ENCODE measurements at regions not wholly inside any gene's neighbourhood (a gene's known extent, or its start where the extent isn't known, plus 50 kb on each side); places are given as distances from the start of the nearest gene placed in this dataset.

DNA sequence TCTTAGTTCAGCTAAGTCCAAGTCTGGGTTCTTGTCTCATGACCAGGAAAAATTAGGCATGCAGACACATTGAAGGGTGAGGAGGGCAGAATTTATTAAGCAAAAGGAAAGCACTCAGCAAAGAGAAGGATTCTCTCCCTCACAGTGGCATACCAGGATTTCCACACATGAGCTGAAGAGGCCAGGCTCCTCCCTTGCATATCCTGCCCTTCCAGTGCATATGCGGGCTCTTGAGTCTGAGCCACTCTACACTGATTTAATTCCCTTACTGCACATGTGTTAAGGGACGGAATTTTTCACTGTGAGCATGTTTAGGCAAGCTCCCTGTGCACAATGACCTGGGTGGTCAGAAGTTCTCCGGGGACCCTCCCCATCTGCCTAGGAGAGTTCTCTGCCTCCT lies 652.7 kb upstream of the POM121L12 start:
- no peak overlapping the region for H3K27ac ChIP-seq (ENCODE audit: low read depth in 1 of 3, low read length in 2 of 3)
- DNase-seq (no peak), FAIRE-seq (no peak)
- peaks cover 0 to 7% of the 10 kb centered on the region in 2 donors for H3K9me3 ChIP-seq (ENCODE audit: control insufficient read depth in 2 of 2, insufficient read depth in 1 of 2, low read depth in 1 of 2, low read length in 1 of 2)
- WGBS, 3 donors, result 82 to 97% (median 89%) methylated on average over 3 of the region's 3 CpGs
- H3K4me3 ChIP-seq (ENCODE audit: low read depth in 1 of 3, low read length in 3 of 3), result no peak overlapping the region
- no peaks in the 10 kb centered on the region for H3K4me1 ChIP-seq (ENCODE audit: control insufficient read depth in 3 of 3, insufficient read depth in 2 of 3, low read depth in 1 of 3, low read length in 2 of 3)
- H3K27me3 ChIP-seq (ENCODE audit: control insufficient read depth in 3 of 3, insufficient read depth in 3 of 3, low read length in 3 of 3), result no peaks in the 10 kb centered on the region
- H3K36me3 ChIP-seq (ENCODE audit: control insufficient read depth in 3 of 3, insufficient read depth in 2 of 3, low read depth in 1 of 3, low read length in 3 of 3), result no peaks in the 10 kb centered on the region

- Histone ChIP-seq H3K27ac (ENCODE audit: low read depth in 1 of 3, low read length in 2 of 3) (no peak overlapping the region), H3K9me3 (ENCODE audit: control insufficient read depth in 2 of 2, insufficient read depth in 1 of 2, low read depth in 1 of 2, low read length in 1 of 2) (no peaks in the 10 kb centered on the region), H3K4me1 (ENCODE audit: control insufficient read depth in 3 of 3, insufficient read depth in 2 of 3, low read depth in 1 of 3, low read length in 2 of 3) (no peaks in the 10 kb centered on the region), H3K4me3 (ENCODE audit: low read depth in 1 of 3, low read length in 3 of 3) (no peak overlapping the region), H3K27me3 (ENCODE audit: control insufficient read depth in 3 of 3, insufficient read depth in 3 of 3, low read length in 3 of 3) (no peaks in the 10 kb centered on the region), H3K36me3 (ENCODE audit: control insufficient read depth in 3 of 3, insufficient read depth in 2 of 3, low read depth in 1 of 3, low read length in 3 of 3) (no peaks in the 10 kb centered on the region)
- FAIRE-seq (no peak), DNase-seq (no peak)
- WGBS, 3 donors, result 80 to 86% (median 84%) methylated on average over 4 of the region's 4 CpGs
These were observed 665.5 kb upstream of the POM121L12 start for GRCh38 chr7:52369922-52370321.

DNA sequence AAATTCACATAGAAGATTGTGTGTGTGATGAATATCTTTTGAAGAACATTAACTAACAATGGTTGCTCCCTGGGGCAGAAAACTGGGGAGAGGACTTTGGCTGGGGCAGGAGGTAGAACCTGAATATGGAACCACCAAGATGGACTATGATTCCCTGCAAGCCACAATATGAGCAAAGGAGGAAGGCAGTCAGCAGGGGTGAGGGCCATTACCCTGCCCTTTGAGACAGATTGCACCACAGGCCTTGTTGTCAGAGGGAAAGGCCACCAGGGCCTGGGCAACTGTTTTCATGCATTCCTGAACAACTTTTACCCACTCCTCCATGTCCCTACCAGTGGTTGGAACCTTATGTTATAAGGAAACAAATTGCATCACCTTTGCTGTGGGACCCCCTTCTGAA lies 670.1 kb upstream of the POM121L12 start:
- peak; percentile 4 to 9 for DNase-seq
- Histone ChIP-seq H3K4me1 (ENCODE audit: control insufficient read depth in 3 of 3, insufficient read depth in 2 of 3, low read depth in 1 of 3, low read length in 2 of 3) (no peaks in the 10 kb centered on the region), H3K36me3 (ENCODE audit: control insufficient read depth in 3 of 3, insufficient read depth in 2 of 3, low read depth in 1 of 3, low read length in 3 of 3) (no peaks in the 10 kb centered on the region), H3K27me3 (ENCODE audit: control insufficient read depth in 3 of 3, insufficient read depth in 3 of 3, low read length in 3 of 3) (no peaks in the 10 kb centered on the region), H3K9me3 (ENCODE audit: control insufficient read depth in 2 of 2, insufficient read depth in 1 of 2, low read depth in 1 of 2, low read length in 1 of 2) (no peaks in the 10 kb centered on the region), H3K27ac (ENCODE audit: low read depth in 1 of 3, low read length in 2 of 3) (no peak overlapping the region), H3K4me3 (ENCODE audit: low read depth in 1 of 3, low read length in 3 of 3) (no peak overlapping the region)
- FAIRE-seq, result no peak

- H3K9me3 ChIP-seq (ENCODE audit: control insufficient read depth in 2 of 2, insufficient read depth in 1 of 2, low read depth in 1 of 2, low read length in 1 of 2), result no peaks in the 10 kb centered on the region
- DNase-seq (no peak), FAIRE-seq (no peak)
- no peak overlapping the region for H3K27ac ChIP-seq (ENCODE audit: low read depth in 1 of 3, low read length in 2 of 3)
- H3K4me3 ChIP-seq (ENCODE audit: low read depth in 1 of 3, low read length in 3 of 3), result no peak overlapping the region
- no peaks in the 10 kb centered on the region for H3K36me3 ChIP-seq (ENCODE audit: control insufficient read depth in 3 of 3, insufficient read depth in 2 of 3, low read depth in 1 of 3, low read length in 3 of 3)
- no peaks in the 10 kb centered on the region for H3K27me3 ChIP-seq (ENCODE audit: control insufficient read depth in 3 of 3, insufficient read depth in 3 of 3, low read length in 3 of 3)
- WGBS, 3 donors, result 91 to 94% (median 92%) methylated on average over 15 to 19 of the region's 19 CpGs
- no peaks in the 10 kb centered on the region for H3K4me1 ChIP-seq (ENCODE audit: control insufficient read depth in 3 of 3, insufficient read depth in 2 of 3, low read depth in 1 of 3, low read length in 2 of 3)
These were observed 672.9 kb upstream of the POM121L12 start for GRCh38 chr7:52362521-52362920.

- WGBS, 3 donors, result 53 to 57% (median 55%) methylated on average over 3 of the region's 3 CpGs
These were observed 674.9 kb upstream of the POM121L12 start for GRCh38 chr7:52360541-52360940.

GRCh38 chr7:52355053-52355452 lies 680.4 kb upstream of the POM121L12 start:
- 67 to 82% (median 70%) methylated on average over 3 of the region's 3 CpGs for WGBS, 3 donors
- H3K27me3 ChIP-seq (ENCODE audit: control insufficient read depth in 3 of 3, insufficient read depth in 3 of 3, low read length in 3 of 3), result no peaks in the 10 kb centered on the region
- peak in 1 of 2 donors; percentile 7 for DNase-seq
- no peak for FAIRE-seq
- H3K4me1 ChIP-seq (ENCODE audit: control insufficient read depth in 3 of 3, insufficient read depth in 2 of 3, low read depth in 1 of 3, low read length in 2 of 3), result no peaks in the 10 kb centered on the region
- no peaks in the 10 kb centered on the region for H3K9me3 ChIP-seq (ENCODE audit: control insufficient read depth in 2 of 2, insufficient read depth in 1 of 2, low read depth in 1 of 2, low read length in 1 of 2)
- H3K27ac ChIP-seq (ENCODE audit: low read depth in 1 of 3, low read length in 2 of 3), result no peak overlapping the region
- no peaks in the 10 kb centered on the region for H3K36me3 ChIP-seq (ENCODE audit: control insufficient read depth in 3 of 3, insufficient read depth in 2 of 3, low read depth in 1 of 3, low read length in 3 of 3)
- no peak overlapping the region for H3K4me3 ChIP-seq (ENCODE audit: low read depth in 1 of 3, low read length in 3 of 3)

More at GRCh38 chr7:52360541-52360940, 674.9 kb upstream of the POM121L12 start:
- FAIRE-seq (no peak), DNase-seq (no peak)
- Histone ChIP-seq H3K27me3 (ENCODE audit: control insufficient read depth in 3 of 3, insufficient read depth in 3 of 3, low read length in 3 of 3) (no peaks in the 10 kb centered on the region), H3K36me3 (ENCODE audit: control insufficient read depth in 3 of 3, insufficient read depth in 2 of 3, low read depth in 1 of 3, low read length in 3 of 3) (no peaks in the 10 kb centered on the region), H3K4me1 (ENCODE audit: control insufficient read depth in 3 of 3, insufficient read depth in 2 of 3, low read depth in 1 of 3, low read length in 2 of 3) (no peaks in the 10 kb centered on the region), H3K9me3 (ENCODE audit: control insufficient read depth in 2 of 2, insufficient read depth in 1 of 2, low read depth in 1 of 2, low read length in 1 of 2) (no peaks in the 10 kb centered on the region), H3K4me3 (ENCODE audit: low read depth in 1 of 3, low read length in 3 of 3) (no peak overlapping the region), H3K27ac (ENCODE audit: low read depth in 1 of 3, low read length in 2 of 3) (no peak overlapping the region)

- DNase-seq (no peak), FAIRE-seq (no peak)
- Histone ChIP-seq H3K27ac (ENCODE audit: low read depth in 1 of 3, low read length in 2 of 3) (no peak overlapping the region), H3K36me3 (ENCODE audit: control insufficient read depth in 3 of 3, insufficient read depth in 2 of 3, low read depth in 1 of 3, low read length in 3 of 3) (no peaks in the 10 kb centered on the region), H3K27me3 (ENCODE audit: control insufficient read depth in 3 of 3, insufficient read depth in 3 of 3, low read length in 3 of 3) (no peaks in the 10 kb centered on the region), H3K4me1 (ENCODE audit: control insufficient read depth in 3 of 3, insufficient read depth in 2 of 3, low read depth in 1 of 3, low read length in 2 of 3) (no peaks in the 10 kb centered on the region), H3K4me3 (ENCODE audit: low read depth in 1 of 3, low read length in 3 of 3) (no peak overlapping the region), H3K9me3 (ENCODE audit: control insufficient read depth in 2 of 2, insufficient read depth in 1 of 2, low read depth in 1 of 2, low read length in 1 of 2) (no peaks in the 10 kb centered on the region)
- 51 to 67% (median 54%) methylated on average over 4 of the region's 4 CpGs for WGBS, 3 donors
These were observed 683.1 kb upstream of the POM121L12 start for GRCh38 chr7:52352013-52352981.

DNA sequence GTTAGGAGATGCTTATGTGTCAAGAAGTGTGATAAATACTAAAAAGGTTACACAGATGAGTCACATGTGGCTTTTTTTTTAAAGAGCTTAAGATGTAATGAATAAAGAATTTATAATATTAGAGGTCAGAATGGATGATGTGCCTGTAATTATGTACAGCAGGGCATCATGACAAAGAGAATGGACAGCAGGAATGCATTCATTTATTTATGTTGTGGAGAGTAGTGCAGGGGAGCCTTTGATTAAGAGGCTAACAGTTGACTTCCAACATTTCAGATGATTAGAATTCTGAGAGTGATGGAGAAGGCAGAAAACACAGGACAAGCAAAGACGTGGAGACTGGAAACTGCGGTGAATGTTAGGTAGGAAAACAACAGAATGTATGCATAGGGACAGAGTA lies 691.4 kb upstream of the POM121L12 start:
- Histone ChIP-seq H3K9me3 (ENCODE audit: control insufficient read depth in 2 of 2, insufficient read depth in 1 of 2, low read depth in 1 of 2, low read length in 1 of 2) (no peaks in the 10 kb centered on the region), H3K36me3 (ENCODE audit: control insufficient read depth in 3 of 3, insufficient read depth in 2 of 3, low read depth in 1 of 3, low read length in 3 of 3) (no peaks in the 10 kb centered on the region), H3K27me3 (ENCODE audit: control insufficient read depth in 3 of 3, insufficient read depth in 3 of 3, low read length in 3 of 3) (no peaks in the 10 kb centered on the region), H3K27ac (ENCODE audit: low read depth in 1 of 3, low read length in 2 of 3) (no peak overlapping the region), H3K4me3 (ENCODE audit: low read depth in 1 of 3, low read length in 3 of 3) (no peak overlapping the region), H3K4me1 (ENCODE audit: control insufficient read depth in 3 of 3, insufficient read depth in 2 of 3, low read depth in 1 of 3, low read length in 2 of 3) (no peaks in the 10 kb centered on the region)
- DNase-seq (no peak), FAIRE-seq (no peak)
- WGBS, 3 donors, result 73 to 90% (median 83%) methylated on average over 2 of the region's 2 CpGs

- WGBS, 3 donors, result 69 to 75% (median 70%) methylated on average over 6 of the region's 6 CpGs
- Histone ChIP-seq H3K9me3 (ENCODE audit: control insufficient read depth in 2 of 2, insufficient read depth in 1 of 2, low read depth in 1 of 2, low read length in 1 of 2) (no peaks in the 10 kb centered on the region), H3K27me3 (ENCODE audit: control insufficient read depth in 3 of 3, insufficient read depth in 3 of 3, low read length in 3 of 3) (no peaks in the 10 kb centered on the region), H3K4me1 (ENCODE audit: control insufficient read depth in 3 of 3, insufficient read depth in 2 of 3, low read depth in 1 of 3, low read length in 2 of 3) (no peaks in the 10 kb centered on the region), H3K36me3 (ENCODE audit: control insufficient read depth in 3 of 3, insufficient read depth in 2 of 3, low read depth in 1 of 3, low read length in 3 of 3) (no peaks in the 10 kb centered on the region), H3K4me3 (ENCODE audit: low read depth in 1 of 3, low read length in 3 of 3) (no peak overlapping the region), H3K27ac (ENCODE audit: low read depth in 1 of 3, low read length in 2 of 3) (no peak overlapping the region)
- DNase-seq, result no peak
- FAIRE-seq, result no peak
These were observed 695.4 kb upstream of the POM121L12 start for GRCh38 chr7:52340067-52340466.
